ENCODE measurements at regions not wholly inside any gene's neighbourhood (a gene's known extent, or its start where the extent isn't known, plus 50 kb on each side); places are given as distances from the start of the nearest gene placed in this dataset.
"Not testable (repeated sequence)": the region's sequence is repeated elsewhere in the genome, so short reads cannot be mapped to it uniquely, and the experiment has no call there.

GRCh38 chr18:79603321-79604204 lies 76.0 kb upstream of the CTDP1 start:
- H3K27ac ChIP-seq = no peak overlapping the region
- no peak for DNase-seq
- WGBS, 5 donors = 92 to 93% (median 93%) methylated on average over 18 to 37 of the region's 37 CpGs
- H3K36me3 ChIP-seq = no peaks in the 10 kb centered on the region
- H3K4me1 ChIP-seq = peaks cover 0 to 6% (median 2%) of the 10 kb centered on the region in 4 donors
- intact Hi-C loops (cut with DNase I; ENCODE audit: low total_unique reads) = no loop called here
- H3K27me3 ChIP-seq = peaks cover 0 to 53% (median 9%) of the 10 kb centered on the region in 3 donors
- H3K4me3 ChIP-seq = no peak overlapping the region
- TF ChIP-seq POLR2A (IDR thresholded peaks at IDR 0.05) (no peak), EP300 (IDR thresholded peaks at IDR 0.05) (no peak), POLR2AphosphoS5 (IDR thresholded peaks at IDR 0.05) (no peak), CTCF (IDR thresholded peaks at IDR 0.05) (no peak)
- no peaks in the 10 kb centered on the region for H3K9me3 ChIP-seq

- TF ChIP-seq POLR2A (IDR thresholded peaks at IDR 0.05) (no peak), CTCF (IDR thresholded peaks at IDR 0.05) (no peak), EP300 (IDR thresholded peaks at IDR 0.05) (no peak)
- H3K4me1 ChIP-seq = no peaks in the 10 kb centered on the region
- no peak overlapping the region for H3K4me3 ChIP-seq
- intact Hi-C loops (cut with DNase I; ENCODE audit: low total_unique reads) = no loop called here
- H3K27me3 ChIP-seq = peaks cover 0 to 61% (median 9%) of the 10 kb centered on the region in 3 donors
- DNase-seq = no peak
- no peak overlapping the region for H3K27ac ChIP-seq
- H3K9me3 ChIP-seq = no peaks in the 10 kb centered on the region
- 85 to 94% (median 92%) methylated on average over 14 to 20 of the region's 20 CpGs for WGBS, 5 donors
- no peaks in the 10 kb centered on the region for H3K36me3 ChIP-seq
Measured at GRCh38 chr18:79604205-79604912, 75.2 kb upstream of the CTDP1 start.

- Histone ChIP-seq H3K9me3 (no peaks in the 10 kb centered on the region), H3K27me3 (peaks cover 0 to 57% (median 6%) of the 10 kb centered on the region in 3 donors), H3K4me1 (no peaks in the 10 kb centered on the region), H3K36me3 (no peaks in the 10 kb centered on the region), H3K27ac (no peak overlapping the region), H3K4me3 (no peak overlapping the region)
- WGBS, 5 donors = 84 to 90% (median 89%) methylated on average over 35 to 36 of the region's 36 CpGs
- TF ChIP-seq POLR2AphosphoS5 (IDR thresholded peaks at IDR 0.05) (no peak), POLR2A (IDR thresholded peaks at IDR 0.05) (no peak), EP300 (IDR thresholded peaks at IDR 0.05) (no peak), CTCF (IDR thresholded peaks at IDR 0.05) (no peak)
- peak in 1 of 2 donors; percentile 41 for DNase-seq
- intact Hi-C loops (cut with DNase I; ENCODE audit: low total_unique reads) = no loop called here
Measured at GRCh38 chr18:79604913-79605880, 74.4 kb upstream of the CTDP1 start.

- H3K27me3 ChIP-seq = peaks cover 0 to 56% (median 4%) of the 10 kb centered on the region in 3 donors
- H3K9me3 ChIP-seq; H3K4me3 ChIP-seq; H3K36me3 ChIP-seq; H3K27ac ChIP-seq; H3K4me1 ChIP-seq; DNase-seq; intact Hi-C loops (cut with DNase I; ENCODE audit: low total_unique reads): not testable (repeated sequence)
- WGBS, 5 donors = 87 to 94% (median 91%) methylated on average over 12 to 13 of the region's 13 CpGs
Measured at GRCh38 chr18:79606071-79606470, 73.5 kb upstream of the CTDP1 start.

Data from stomach (tissue), 8 donors.